Neural progenitor cell (in vitro differentiated cells): ENCODE measurements at regions not wholly inside any gene's neighbourhood (a gene's known extent, or its start where the extent isn't known, plus 50 kb on each side); places are given as distances from the start of the nearest gene placed in this dataset.

Experiments
- DNase-seq: peaks from one replicate; pipeline ENCODE4 v3.0.0-alpha.2; 2016; ENCODE audit warnings: low spot score
- H2AFZ ChIP-seq: fragments of 200-600 bp; sonication (generic); replicated peaks from 2 replicates; pipeline ENCODE4 v1.6.1; 2016; ENCODE audit warnings: antibody characterized with exemption
- H3F3A ChIP-seq: fragments of 200-600 bp; sonication (generic); 2 replicates; pipeline ENCODE4 v1.6.1; 2016; ENCODE audit warnings: antibody characterized with exemption, low read depth
- H3K27ac ChIP-seq: fragments of 200-600 bp; sonication (generic); 2 replicates; pipeline ENCODE4 v1.5.1; 2016; ENCODE audit warnings: mild to moderate bottlenecking
- H3K27me3 ChIP-seq: fragments of 200-600 bp; sonication (generic); 2 replicates; pipeline ENCODE4 v1.6.1; 2016; ENCODE audit warnings: mild to moderate bottlenecking, moderate library complexity
- H3K36me3 ChIP-seq: fragments of 200-600 bp; sonication (generic); 2 replicates; pipeline ENCODE4 v1.5.1; 2016
- H3K4me1 ChIP-seq: fragments of 200-600 bp; sonication (generic); 2 replicates; pipeline ENCODE4 v1.6.1; 2016; ENCODE audit warnings: mixed run types
- H3K4me2 ChIP-seq: fragments of 200-600 bp; sonication (generic); 2 replicates; pipeline ENCODE4 v1.6.1; 2016
- H3K4me3 ChIP-seq: fragments of 200-600 bp; sonication (generic); 2 replicates; pipeline ENCODE4 v1.5.1; 2016
- H3K79me2 ChIP-seq: fragments of 200-600 bp; sonication (generic); 2 replicates; pipeline ENCODE4 v1.6.1; 2016; ENCODE audit warnings: low read depth
- H3K9ac ChIP-seq: fragments of 200-600 bp; sonication (generic); 2 replicates; pipeline ENCODE4 v1.6.1; 2016
- H3K9me3 ChIP-seq: fragments of 200-600 bp; sonication (generic); 2 replicates; pipeline ENCODE4 v1.5.1; 2016; ENCODE audit warnings: low read depth
- H4K20me1 ChIP-seq: fragments of 200-600 bp; sonication (generic); 2 replicates; pipeline ENCODE4 v1.6.1; 2016; ENCODE audit warnings: low read depth
- H3K27ac Mint-ChIP-seq: 3 replicates; pipeline ENCODE4 v1.8.0; 2021; ENCODE audit warnings: mixed read lengths
- H3K27me3 Mint-ChIP-seq: 2 replicates; pipeline ENCODE4 v1.8.0; 2022; ENCODE audit warnings: low read depth, mild to moderate bottlenecking, inconsistent platforms, moderate library complexity, mixed read lengths; ENCODE audit not compliant: insufficient read depth
- H3K36me3 Mint-ChIP-seq: 3 replicates; pipeline ENCODE4 v1.8.0; 2021; ENCODE audit warnings: mixed read lengths
- H3K4me1 Mint-ChIP-seq: 3 replicates; pipeline ENCODE4 v1.8.0; 2021; ENCODE audit warnings: mixed read lengths
- H3K4me3 Mint-ChIP-seq: 3 replicates; pipeline ENCODE4 v1.8.0; 2021; ENCODE audit warnings: mild to moderate bottlenecking, moderate library complexity, mixed read lengths
- H3K9me3 Mint-ChIP-seq: 3 replicates; pipeline ENCODE4 v1.8.0; 2020; ENCODE audit warnings: mixed read lengths
- EZH2 ChIP-seq: fragments of 200-600 bp; sonication (generic); IDR thresholded peaks from 2 replicates; pipeline ENCODE4 v1.6.1; 2017; ENCODE audit warnings: antibody characterized with exemption, mild to moderate bottlenecking, moderate library complexity
- EZH2phosphoT487 ChIP-seq: fragments of 200-600 bp; sonication (generic); IDR thresholded peaks from 2 replicates; pipeline ENCODE4 v1.6.1; 2017; ENCODE audit warnings: antibody characterized with exemption
- TF ChIP-seq, protein P1 (sequence below): fragments of 200-600 bp; sonication (generic); IDR thresholded peaks from 2 replicates; pipeline ENCODE4 v1.5.1; 2017; ENCODE audit warnings: antibody characterized with exemption, mild to moderate bottlenecking

DNA sequence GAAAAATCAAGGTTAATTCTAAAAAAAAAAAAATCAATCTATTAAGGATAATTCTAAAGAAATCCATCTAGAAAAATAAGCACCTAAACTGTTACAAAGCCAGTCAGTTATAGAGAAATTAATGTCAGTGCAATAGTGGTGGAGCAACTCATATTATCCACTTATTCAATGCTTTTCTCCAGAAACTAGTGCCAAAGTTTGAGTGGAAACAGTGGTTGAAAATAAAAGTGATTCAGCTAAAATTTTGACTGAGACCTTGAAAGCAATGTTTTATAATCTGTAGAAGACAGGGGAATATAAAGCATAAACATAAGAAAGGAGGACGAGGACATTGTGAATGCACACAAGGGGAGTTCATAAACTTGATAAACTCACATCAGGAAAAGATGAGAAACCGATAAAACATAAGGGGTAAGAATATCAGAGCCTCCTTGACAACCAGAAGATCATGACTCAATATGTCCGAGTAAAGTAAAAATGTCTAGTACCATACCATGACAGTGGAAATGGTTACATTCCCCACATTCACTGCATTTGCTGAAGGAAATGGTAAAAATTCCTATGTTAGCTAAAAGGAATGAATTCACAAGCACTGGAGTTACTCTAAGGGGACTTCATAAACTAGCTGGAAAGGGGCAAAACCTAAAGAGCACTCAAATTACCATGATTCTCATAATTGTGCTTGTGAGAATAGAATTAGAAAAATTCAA is 58.7 kb upstream of the SLC5A12 start:
- peaks cover 5% of the 10 kb centered on the region for H3K4me1 ChIP-seq
- H2AFZ ChIP-seq, result no peak overlapping the region
- peaks cover 3% of the 10 kb centered on the region for H3K27me3 Mint-ChIP-seq
- H3K9ac ChIP-seq, result no peak overlapping the region
- no peaks in the 10 kb centered on the region for H3K79me2 ChIP-seq
- peaks cover 9% of the 10 kb centered on the region for H3K9me3 ChIP-seq
- H3K4me2 ChIP-seq, result no peak overlapping the region
- H3K27ac ChIP-seq, result no peak overlapping the region
- H3K4me3 ChIP-seq, result no peak overlapping the region
- no peaks in the 10 kb centered on the region for H3K4me1 Mint-ChIP-seq
- H3K36me3 ChIP-seq, result no peaks in the 10 kb centered on the region
- no peak overlapping the region for H3K27ac Mint-ChIP-seq
- H3K9me3 Mint-ChIP-seq, result peaks cover 20% of the 10 kb centered on the region
- TF ChIP-seq EZH2 (no peak), EZH2phosphoT487 (no peak)
- TF ChIP-seq, protein P1, sequence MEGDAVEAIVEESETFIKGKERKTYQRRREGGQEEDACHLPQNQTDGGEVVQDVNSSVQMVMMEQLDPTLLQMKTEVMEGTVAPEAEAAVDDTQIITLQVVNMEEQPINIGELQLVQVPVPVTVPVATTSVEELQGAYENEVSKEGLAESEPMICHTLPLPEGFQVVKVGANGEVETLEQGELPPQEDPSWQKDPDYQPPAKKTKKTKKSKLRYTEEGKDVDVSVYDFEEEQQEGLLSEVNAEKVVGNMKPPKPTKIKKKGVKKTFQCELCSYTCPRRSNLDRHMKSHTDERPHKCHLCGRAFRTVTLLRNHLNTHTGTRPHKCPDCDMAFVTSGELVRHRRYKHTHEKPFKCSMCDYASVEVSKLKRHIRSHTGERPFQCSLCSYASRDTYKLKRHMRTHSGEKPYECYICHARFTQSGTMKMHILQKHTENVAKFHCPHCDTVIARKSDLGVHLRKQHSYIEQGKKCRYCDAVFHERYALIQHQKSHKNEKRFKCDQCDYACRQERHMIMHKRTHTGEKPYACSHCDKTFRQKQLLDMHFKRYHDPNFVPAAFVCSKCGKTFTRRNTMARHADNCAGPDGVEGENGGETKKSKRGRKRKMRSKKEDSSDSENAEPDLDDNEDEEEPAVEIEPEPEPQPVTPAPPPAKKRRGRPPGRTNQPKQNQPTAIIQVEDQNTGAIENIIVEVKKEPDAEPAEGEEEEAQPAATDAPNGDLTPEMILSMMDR, result no peak
- no peak overlapping the region for H3K4me3 Mint-ChIP-seq
- no peaks in the 10 kb centered on the region for H3K27me3 ChIP-seq
- no peak for DNase-seq
- no peaks in the 10 kb centered on the region for H4K20me1 ChIP-seq
- no peaks in the 10 kb centered on the region for H3F3A ChIP-seq
- no peaks in the 10 kb centered on the region for H3K36me3 Mint-ChIP-seq

DNA sequence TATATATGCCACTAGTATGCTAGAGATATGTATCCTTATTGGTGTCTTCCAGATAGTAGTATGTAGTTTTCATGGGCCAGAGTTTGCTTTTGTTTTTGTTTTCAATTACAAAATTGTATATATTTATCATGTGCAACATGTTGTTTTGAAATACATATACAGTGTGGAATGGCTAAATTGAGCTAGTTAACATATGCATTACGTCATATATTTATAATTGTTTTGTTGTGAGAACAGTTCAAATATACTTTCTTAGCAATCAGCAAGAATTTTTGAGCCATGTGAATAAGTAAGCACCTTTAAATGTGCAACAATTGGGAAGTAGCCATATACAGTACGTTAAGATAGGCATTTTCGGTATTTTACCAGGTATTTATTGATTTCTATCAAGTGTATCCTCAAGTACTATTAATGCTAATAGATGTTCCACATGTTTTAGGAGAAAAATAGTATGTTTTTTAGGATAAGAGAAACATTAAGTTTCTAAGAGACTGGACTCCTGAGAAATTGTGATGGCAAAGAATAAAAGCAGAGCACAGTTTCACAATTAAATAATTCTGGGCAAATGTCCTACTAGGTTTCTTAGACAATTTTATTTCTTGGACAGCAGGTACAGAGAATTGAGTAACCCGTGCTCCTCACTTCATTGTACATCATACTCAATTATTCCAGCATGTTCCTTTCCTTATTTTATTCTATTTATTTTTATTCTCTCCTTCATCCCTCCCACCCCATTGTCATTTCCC is 60.5 kb upstream of the SLC5A12 start:
- Histone ChIP-seq H3K36me3 (no peaks in the 10 kb centered on the region), H3K79me2 (no peaks in the 10 kb centered on the region), H4K20me1 (no peaks in the 10 kb centered on the region), H3K4me3 (no peak overlapping the region), H3K4me2 (no peak overlapping the region), H3K4me1 (peaks cover 1% of the 10 kb centered on the region), H3K27ac (no peak overlapping the region), H3F3A (no peaks in the 10 kb centered on the region), H3K9me3 (peaks cover 9% of the 10 kb centered on the region), H3K9ac (no peak overlapping the region), H3K27me3 (no peaks in the 10 kb centered on the region), H2AFZ (no peak overlapping the region)
- no peak for DNase-seq
- Mint-ChIP-seq H3K9me3 (peaks cover 24% of the 10 kb centered on the region), H3K36me3 (no peaks in the 10 kb centered on the region), H3K27me3 (peaks cover 3% of the 10 kb centered on the region), H3K4me3 (no peak overlapping the region), H3K4me1 (no peaks in the 10 kb centered on the region), H3K27ac (no peak overlapping the region)
- TF ChIP-seq EZH2phosphoT487 (no peak), EZH2 (no peak)
- TF ChIP-seq, protein P1, result no peak

DNA sequence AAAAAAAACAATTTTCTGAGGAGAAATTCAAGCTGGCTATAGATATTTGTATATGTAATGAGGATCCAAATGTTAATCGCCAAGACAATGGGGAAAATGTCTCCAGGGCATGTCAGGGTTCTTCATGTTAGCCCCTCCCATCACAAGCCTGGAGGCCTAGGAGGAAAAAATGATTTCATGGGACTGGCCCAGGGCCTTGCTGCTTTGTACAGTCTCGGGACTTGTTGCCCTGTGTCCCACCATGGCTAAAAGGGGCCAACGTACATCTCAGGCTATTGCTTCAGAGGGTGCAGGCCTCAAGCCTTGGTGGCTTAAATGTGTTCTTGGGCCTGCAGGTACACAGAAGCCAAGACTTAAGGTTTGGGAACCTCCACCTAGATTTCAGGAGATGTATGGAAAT is 62.1 kb upstream of the SLC5A12 start:
- no peak for DNase-seq
- Mint-ChIP-seq H3K9me3 (peaks cover 24% of the 10 kb centered on the region), H3K27ac (no peak overlapping the region), H3K36me3 (no peaks in the 10 kb centered on the region), H3K27me3 (peaks cover 3% of the 10 kb centered on the region), H3K4me3 (no peak overlapping the region), H3K4me1 (no peaks in the 10 kb centered on the region)
- Histone ChIP-seq H3K4me3 (no peak overlapping the region), H3K4me2 (no peak overlapping the region), H3K27ac (no peak overlapping the region), H3K4me1 (no peaks in the 10 kb centered on the region), H3K36me3 (no peaks in the 10 kb centered on the region), H4K20me1 (no peaks in the 10 kb centered on the region), H3F3A (no peaks in the 10 kb centered on the region), H3K9me3 (peaks cover 9% of the 10 kb centered on the region), H2AFZ (no peak overlapping the region), H3K9ac (no peak overlapping the region), H3K27me3 (no peaks in the 10 kb centered on the region), H3K79me2 (no peaks in the 10 kb centered on the region)
- TF ChIP-seq EZH2 (no peak), EZH2phosphoT487 (no peak)
- TF ChIP-seq, protein P1, result no peak
